ENCODE measurements at regions not wholly inside any gene's neighbourhood (a gene's known extent, or its start where the extent isn't known, plus 50 kb on each side); places are given as distances from the start of the nearest gene placed in this dataset.

DNA sequence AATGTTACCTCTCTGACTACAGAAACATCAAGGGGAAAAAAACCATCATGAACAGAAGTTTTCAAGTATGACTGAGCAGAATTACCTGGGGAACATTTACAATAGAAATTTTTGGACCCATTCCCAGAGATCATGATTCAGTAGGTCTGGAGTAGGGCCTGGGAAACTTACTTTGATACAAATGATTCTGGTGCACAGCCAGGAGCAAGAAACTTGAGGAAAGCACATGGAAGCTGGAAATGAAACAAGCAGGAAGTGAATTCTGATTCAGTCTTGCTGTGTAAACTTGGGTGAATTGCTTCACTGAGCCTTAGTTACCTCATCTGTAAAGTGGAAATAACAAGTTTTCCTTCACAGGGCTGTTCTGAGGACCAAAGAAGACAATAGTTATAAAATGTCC, 192.5 kb upstream of the TAPT1 start:
- no peak for DNase-seq
- Histone ChIP-seq H3K79me2 (ENCODE audit: low read depth) (no peaks in the 10 kb centered on the region), H3K9me3 (ENCODE audit: insufficient read depth, low read depth) (no peaks in the 10 kb centered on the region), H3K9me2 (ENCODE audit: insufficient read depth) (no peaks in the 10 kb centered on the region), H3K27ac (no peak overlapping the region), H3K27me3 (ENCODE audit: insufficient read depth, low read depth) (peaks cover 2% of the 10 kb centered on the region; the same call in 1 of the 2 replicates), H3F3A (ENCODE audit: insufficient read depth, low read depth) (no peaks in the 10 kb centered on the region), H4K20me1 (ENCODE audit: insufficient read depth) (no peaks in the 10 kb centered on the region), H3K4me2 (no peak overlapping the region), H3K4me3 (no peak overlapping the region), H3K4me1 (replicated peaks; ENCODE audit: insufficient read depth) (no peaks in the 10 kb centered on the region), H2AFZ (no peak overlapping the region), H3K36me3 (ENCODE audit: low read depth) (no peaks in the 10 kb centered on the region)
- BruUV-seq (replicated peaks) = no TSS peak
- TF ChIP-seq EZH2 (IDR thresholded peaks at IDR 0.05; ENCODE audit: low read depth) (no peak), CTCF (conservative IDR thresholded peaks at IDR 0.05) (no peak)
- ChIA-PET POLR2A (ENCODE audit: unreplicated experiment) (no interaction called here), CTCF (no interaction called here)
- intact Hi-C loops (cut with micrococcal nuclease; ENCODE audit: unreplicated experiment) = no loop called here

DNA sequence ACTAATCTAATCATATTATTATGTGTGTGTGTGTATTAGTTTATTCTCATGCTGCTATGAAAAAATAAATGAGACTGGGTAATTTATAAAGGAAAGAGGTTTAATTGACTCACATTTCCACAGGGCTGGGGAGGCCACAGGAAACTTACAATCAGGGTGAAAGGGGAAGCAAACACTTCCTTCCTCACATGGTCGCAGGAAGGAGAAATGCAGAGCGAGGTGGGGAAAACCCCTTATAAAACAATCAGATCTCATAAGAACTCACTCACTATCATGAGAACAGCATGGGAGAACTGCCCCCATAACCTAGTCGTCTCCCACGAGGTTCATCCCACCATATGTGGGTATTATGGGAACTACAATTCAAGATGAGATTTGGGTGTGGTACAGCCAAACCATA, 190.9 kb upstream of the TAPT1 start:
- no peaks in the 10 kb centered on the region for H3K4me1 ChIP-seq (replicated peaks; ENCODE audit: insufficient read depth)
- no peaks in the 10 kb centered on the region for H3F3A ChIP-seq (ENCODE audit: insufficient read depth, low read depth)
- no peaks in the 10 kb centered on the region for H3K79me2 ChIP-seq (ENCODE audit: low read depth)
- H3K9me3 ChIP-seq (ENCODE audit: insufficient read depth, low read depth) = no peaks in the 10 kb centered on the region
- H3K36me3 ChIP-seq (ENCODE audit: low read depth) = no peaks in the 10 kb centered on the region
- DNase-seq = no peak
- ChIA-PET CTCF (no interaction called here), POLR2A (ENCODE audit: unreplicated experiment) (no interaction called here)
- H3K4me2 ChIP-seq = no peak overlapping the region
- no peak overlapping the region for H3K4me3 ChIP-seq
- H3K27ac ChIP-seq = no peak overlapping the region
- no peaks in the 10 kb centered on the region for H4K20me1 ChIP-seq (ENCODE audit: insufficient read depth)
- H3K9me2 ChIP-seq (ENCODE audit: insufficient read depth) = no peaks in the 10 kb centered on the region
- no peak overlapping the region for H2AFZ ChIP-seq
- intact Hi-C loops (cut with micrococcal nuclease; ENCODE audit: unreplicated experiment) = no loop called here
- peaks cover 12% of the 10 kb centered on the region; the same call in 1 of the 2 replicates for H3K27me3 ChIP-seq (ENCODE audit: insufficient read depth, low read depth)
- no TSS peak for BruUV-seq (replicated peaks)
- TF ChIP-seq EZH2 (IDR thresholded peaks at IDR 0.05; ENCODE audit: low read depth) (no peak), CTCF (conservative IDR thresholded peaks at IDR 0.05) (no peak)

DNA sequence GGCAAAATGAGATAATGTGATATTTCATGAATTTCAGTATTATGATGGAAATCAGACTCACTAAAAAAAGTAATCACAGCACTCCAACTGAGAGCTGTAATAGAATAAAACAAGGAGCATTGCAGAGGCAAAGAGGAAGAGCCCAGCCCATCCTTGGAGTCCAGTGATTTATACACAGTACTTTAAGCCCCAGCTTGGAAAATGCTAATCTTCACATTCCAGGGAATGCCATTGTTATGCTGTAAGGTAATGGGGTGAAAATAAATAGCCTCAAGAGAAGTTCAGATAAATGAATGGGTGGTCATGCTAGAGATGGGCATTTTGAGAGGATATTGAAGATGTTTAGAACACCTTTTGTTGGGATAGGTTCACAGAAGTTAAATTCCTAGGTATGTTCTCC, 190.3 kb upstream of the TAPT1 start:
- no peaks in the 10 kb centered on the region for H4K20me1 ChIP-seq (ENCODE audit: insufficient read depth)
- ChIA-PET POLR2A (ENCODE audit: unreplicated experiment) (no interaction called here), CTCF (no interaction called here)
- no peaks in the 10 kb centered on the region for H3K4me1 ChIP-seq (replicated peaks; ENCODE audit: insufficient read depth)
- H3K4me3 ChIP-seq = no peak overlapping the region
- H3K9me3 ChIP-seq (ENCODE audit: insufficient read depth, low read depth) = no peaks in the 10 kb centered on the region
- intact Hi-C loops (cut with micrococcal nuclease; ENCODE audit: unreplicated experiment) = no loop called here
- H3K9me2 ChIP-seq (ENCODE audit: insufficient read depth) = no peaks in the 10 kb centered on the region
- H3K79me2 ChIP-seq (ENCODE audit: low read depth) = no peaks in the 10 kb centered on the region
- no peak overlapping the region for H3K4me2 ChIP-seq
- H2AFZ ChIP-seq = no peak overlapping the region
- no peak overlapping the region for H3K27ac ChIP-seq
- BruUV-seq (replicated peaks) = no TSS peak
- no peaks in the 10 kb centered on the region for H3F3A ChIP-seq (ENCODE audit: insufficient read depth, low read depth)
- no peak for DNase-seq
- peaks cover 12% of the 10 kb centered on the region; the same call in 1 of the 2 replicates for H3K27me3 ChIP-seq (ENCODE audit: insufficient read depth, low read depth)
- H3K36me3 ChIP-seq (ENCODE audit: low read depth) = no peaks in the 10 kb centered on the region
- TF ChIP-seq EZH2 (IDR thresholded peaks at IDR 0.05; ENCODE audit: low read depth) = no peak
- TF ChIP-seq CTCF (conservative IDR thresholded peaks at IDR 0.05) = no peak

Data from PC-9 (cell line).